IMR-90 (cell line): ENCODE measurements at regions not wholly inside any gene's neighbourhood (a gene's known extent, or its start where the extent isn't known, plus 50 kb on each side); places are given as distances from the start of the nearest gene placed in this dataset.

Experiments
- ATAC-seq: fragments of 200-7000 bp; cut with Tn5 transposase; 2 replicates; pipeline ENCODE4 v1.9.1; 2020; ENCODE audit warnings: low read depth, mild to moderate bottlenecking, moderate library complexity
- BruUV-seq: library from RNA; stranded (reverse); fragments of 400-500 nt; replicated peaks from 2 replicates; lab custom pipeline; 2021; lab: Mats Ljungman, UMichigan
- CTCF ChIA-PET: fragments of 300-600 bp; formaldehyde crosslinking; extraction: SDS; loops from one replicate; lab custom pipeline; 2021; ENCODE audit warnings: antibody characterized with exemption; lab: Yijun Ruan, JAX
- POLR2A ChIA-PET: fragments of 300-600 bp; sonication (Branson Sonifier 250); formaldehyde crosslinking; loops from one replicate; lab custom pipeline; 2022; ENCODE audit warnings: antibody characterized with exemption; ENCODE audit not compliant: unreplicated experiment; lab: Charles Lee
- DNase-seq: peaks from one replicate; pipeline ENCODE4 v3.0.0; 2013
- H2AFZ ChIP-seq: replicated peaks from 2 replicates; pipeline ENCODE3; 2013; ENCODE audit warnings: low read length, mild to moderate bottlenecking; ENCODE audit not compliant: poor library complexity
- H2AK5ac ChIP-seq: 2 replicates; pipeline ENCODE4 v1.6.1; 2013; ENCODE audit warnings: low read depth, low read length, inconsistent platforms
- H2AK9ac ChIP-seq: replicated peaks from 2 replicates; pipeline ENCODE3; 2013; ENCODE audit warnings: mild to moderate bottlenecking, low read depth, low read length, moderate library complexity; ENCODE audit not compliant: poor library complexity
- H2BK120ac ChIP-seq: 2 replicates; pipeline ENCODE4 v1.6.1; 2013; ENCODE audit warnings: low read depth, low read length, inconsistent platforms
- H2BK15ac ChIP-seq: 3 replicates; pipeline ENCODE4 v1.6.1; 2013; ENCODE audit warnings: low read depth, low read length, inconsistent platforms
- H2BK20ac ChIP-seq: 2 replicates; pipeline ENCODE4 v1.6.1; 2013; ENCODE audit warnings: low read depth, mild to moderate bottlenecking, inconsistent platforms, low read length, moderate library complexity
- H2BK5ac ChIP-seq: 2 replicates; pipeline ENCODE4 v1.6.1; 2013; ENCODE audit warnings: mild to moderate bottlenecking, low read depth, low read length, inconsistent platforms; ENCODE audit not compliant: poor library complexity, severe bottlenecking
- H3K14ac ChIP-seq: replicated peaks from 2 replicates; pipeline ENCODE4 v1.6.1; 2013; ENCODE audit warnings: low read depth, low read length, inconsistent platforms
- H3K18ac ChIP-seq: 2 replicates; pipeline ENCODE4 v1.6.1; 2013; ENCODE audit warnings: low read depth, low read length, control low read depth
- H3K23ac ChIP-seq: 2 replicates; pipeline ENCODE4 v1.6.1; 2013; ENCODE audit warnings: low read depth, low read length, inconsistent platforms
- H3K27ac ChIP-seq: 2 replicates; pipeline ENCODE4 v1.5.1; 2013; ENCODE audit warnings: mild to moderate bottlenecking, control low read depth, low read length; ENCODE audit not compliant: insufficient read depth
- H3K27me3 ChIP-seq: 2 replicates; pipeline ENCODE4 v1.6.1; 2013; ENCODE audit warnings: low read length; ENCODE audit not compliant: control insufficient read depth, insufficient read depth
- H3K36me3 ChIP-seq: 2 replicates; pipeline ENCODE4 v1.6.1; 2013; ENCODE audit warnings: low read length, mixed read lengths; ENCODE audit not compliant: control insufficient read depth, insufficient read depth
- H3K4ac ChIP-seq: 2 replicates; pipeline ENCODE4 v1.6.1; 2013; ENCODE audit warnings: low read depth, low read length, inconsistent platforms
- H3K4me1 ChIP-seq: 2 replicates; pipeline ENCODE4 v1.6.1; 2013; ENCODE audit warnings: low read length, mixed read lengths; ENCODE audit not compliant: control insufficient read depth, insufficient read depth
- H3K4me2 ChIP-seq: 2 replicates; pipeline ENCODE4 v1.6.1; 2013; ENCODE audit warnings: low read depth, mild to moderate bottlenecking, control low read depth, low read length, moderate library complexity
- H3K4me3 ChIP-seq: 2 replicates; pipeline ENCODE4 v1.5.1; 2013; ENCODE audit warnings: low read depth, mild to moderate bottlenecking, control low read depth, low read length, moderate library complexity; ENCODE audit not compliant: insufficient read depth
- H3K56ac ChIP-seq: 2 replicates; pipeline ENCODE4 v1.6.1; 2013; ENCODE audit warnings: low read length, inconsistent platforms; ENCODE audit not compliant: insufficient read depth; ENCODE audit errors: extremely low read depth
- H3K79me1 ChIP-seq, 2 experiments: 2 replicates each; pipeline ENCODE4 v1.6.1; 2013; ENCODE audit warnings: low read length in 2 of 2, inconsistent platforms in 1 of 2, low read depth in 1 of 2
- H3K9ac ChIP-seq: 2 replicates; pipeline ENCODE4 v1.6.1; 2013; ENCODE audit warnings: low read depth, low read length, control low read depth
- H3K9me1 ChIP-seq: 2 replicates; pipeline ENCODE4 v1.6.1; 2013; ENCODE audit warnings: low read length, inconsistent platforms; ENCODE audit not compliant: insufficient read depth
- H3K9me3 ChIP-seq: 2 replicates; pipeline ENCODE4 v1.6.1; 2013; ENCODE audit warnings: low read length; ENCODE audit not compliant: control insufficient read depth, insufficient read depth
- H4K20me1 ChIP-seq: 2 replicates; pipeline ENCODE4 v1.6.1; 2013; ENCODE audit warnings: low read length, inconsistent platforms; ENCODE audit not compliant: insufficient read depth
- H4K5ac ChIP-seq: 2 replicates; pipeline ENCODE4 v1.6.1; 2013; ENCODE audit warnings: mild to moderate bottlenecking, low read depth, low read length, control low read depth
- H4K8ac ChIP-seq, 2 experiments: 2 replicates each; pipeline ENCODE4 v1.6.1; 2013; ENCODE audit warnings: low read depth in 2 of 2, low read length in 2 of 2, control low read depth in 1 of 2, inconsistent platforms in 1 of 2
- H4K91ac ChIP-seq: 2 replicates; pipeline ENCODE4 v1.6.1; 2013; ENCODE audit warnings: low read depth, low read length, inconsistent platforms; ENCODE audit not compliant: insufficient read depth
- CHD1 ChIP-seq: IDR thresholded peaks from 2 replicates; pipeline ENCODE4 v1.6.1; 2012; ENCODE audit warnings: low read depth, low read length, improper control_type of control experiment
- FOS ChIP-seq: fragments of 150-350 bp; IDR thresholded peaks from 2 replicates; pipeline ENCODE4 v1.6.1; 2016; ENCODE audit warnings: low read depth, low read length
- WGBS, 2 experiments: methylation state at CpG; one replicate each; pipeline versions ENCODE4 v1.1.5 to v1.1.7; 2013; ENCODE audit warnings: missing lambda C conversion rate in 2 of 2; ENCODE audit not compliant: insufficient read length in 1 of 2; ENCODE audit errors: extremely low coverage in 2 of 2; 5-methylcytosine and 5-hydroxymethylcytosine counted together
- dilution Hi-C: fragments of 300-500 bp; cut with HindIII; formaldehyde crosslinking; loops from one replicate; pipeline ENCODE4 v1.14.3; 2018; ENCODE audit warnings: low sequenced_read_pairs; ENCODE audit not compliant: unreplicated experiment
- in situ Hi-C: fragments of 300-500 bp; cut with MboI; formaldehyde crosslinking; loops from 3 replicates; pipeline ENCODE4 v1.14.3; 2019; ENCODE audit warnings: low sequenced_read_pairs, inconsistent platforms, mixed read lengths
- intact Hi-C: fragments of 100-400 bp; cut with micrococcal nuclease; formaldehyde crosslinking; loops from 2 replicates; pipeline ENCODE4 v1.10.0; 2022

- no peaks in the 10 kb centered on the region for H3K27me3 ChIP-seq
- DNase-seq = no peak
- H2AFZ ChIP-seq = no peak overlapping the region
- no peak overlapping the region for H3K56ac ChIP-seq
- H4K91ac ChIP-seq = no peak overlapping the region
- H3K18ac ChIP-seq = no peak overlapping the region
- no peak overlapping the region for H3K4me3 ChIP-seq
- no CpG with 5 or more reads among the region's 3 CpGs for WGBS, 2 experiments
- H3K4ac ChIP-seq = no peak overlapping the region
- no peaks in the 10 kb centered on the region for H3K9me1 ChIP-seq
- H3K4me2 ChIP-seq = no peak overlapping the region
- no peak overlapping the region for H2BK20ac ChIP-seq
- no TSS peak for BruUV-seq
- H2BK5ac ChIP-seq = no peak overlapping the region
- no peak overlapping the region for H2AK5ac ChIP-seq
- ATAC-seq = no peak
- H3K27ac ChIP-seq = no peak overlapping the region
- H3K79me1 ChIP-seq = no peaks in the 10 kb centered on the region
- H2BK120ac ChIP-seq = no peak overlapping the region
- no peak overlapping the region for H4K5ac ChIP-seq
- H4K8ac ChIP-seq = no peak overlapping the region
- no peaks in the 10 kb centered on the region for H3K36me3 ChIP-seq
- no peak for TF ChIP-seq FOS
- TF ChIP-seq CHD1 = no peak
- H3K9me3 ChIP-seq = 0 out of 2 replicates have a peak, but pooled peaks cover 1% of the 10 kb centered on the region
- no peaks in the 10 kb centered on the region for H3K4me1 ChIP-seq
- H4K20me1 ChIP-seq = no peaks in the 10 kb centered on the region
- dilution Hi-C loops (no loop called here), intact Hi-C loops (no loop called here), in situ Hi-C loops (no loop called here)
- H2AK9ac ChIP-seq = no peak overlapping the region
- CTCF ChIA-PET = interaction anchor here (0.5 kb wide), 1 partner anchor 94 kb away, joined by 3 read pairs; no protein-coding TSS in a partner anchor
- POLR2A ChIA-PET = no interaction called here
- H3K23ac ChIP-seq = no peak overlapping the region
- no peak overlapping the region for H3K9ac ChIP-seq
- no peak overlapping the region for H3K14ac ChIP-seq
- no peak overlapping the region for H2BK15ac ChIP-seq
Observed at GRCh38 chr3:154542837-154543236, 112.8 kb upstream of the GPR149 start.
